ENCODE measurements at regions not wholly inside any gene's neighbourhood (a gene's known extent, or its start where the extent isn't known, plus 50 kb on each side); places are given as distances from the start of the nearest gene placed in this dataset.
A peak's percentile ranks its signal among the peaks of the same experiment; 100 is the strongest.

DNA sequence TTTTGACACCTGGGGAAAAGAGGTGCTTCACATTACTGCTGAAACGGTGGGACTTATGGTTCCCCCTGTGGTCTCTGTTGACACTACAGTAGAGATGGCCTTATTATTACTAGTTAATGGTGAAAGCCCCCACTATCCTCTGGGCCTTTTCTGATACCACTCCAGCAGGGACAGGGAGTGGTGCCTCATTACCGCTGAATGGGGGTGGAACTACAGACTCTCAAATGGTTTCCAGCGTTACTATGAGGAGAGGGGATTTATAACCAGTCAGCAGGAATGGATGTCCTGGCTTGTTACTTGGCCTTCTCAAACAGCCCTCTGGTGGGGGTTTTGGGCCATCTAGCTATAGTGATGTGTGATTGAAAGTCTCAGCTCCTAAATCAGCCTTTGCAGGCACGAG, 96.7 kb upstream of the DIAPH3 start:
- TF ChIP-seq, protein P1, sequence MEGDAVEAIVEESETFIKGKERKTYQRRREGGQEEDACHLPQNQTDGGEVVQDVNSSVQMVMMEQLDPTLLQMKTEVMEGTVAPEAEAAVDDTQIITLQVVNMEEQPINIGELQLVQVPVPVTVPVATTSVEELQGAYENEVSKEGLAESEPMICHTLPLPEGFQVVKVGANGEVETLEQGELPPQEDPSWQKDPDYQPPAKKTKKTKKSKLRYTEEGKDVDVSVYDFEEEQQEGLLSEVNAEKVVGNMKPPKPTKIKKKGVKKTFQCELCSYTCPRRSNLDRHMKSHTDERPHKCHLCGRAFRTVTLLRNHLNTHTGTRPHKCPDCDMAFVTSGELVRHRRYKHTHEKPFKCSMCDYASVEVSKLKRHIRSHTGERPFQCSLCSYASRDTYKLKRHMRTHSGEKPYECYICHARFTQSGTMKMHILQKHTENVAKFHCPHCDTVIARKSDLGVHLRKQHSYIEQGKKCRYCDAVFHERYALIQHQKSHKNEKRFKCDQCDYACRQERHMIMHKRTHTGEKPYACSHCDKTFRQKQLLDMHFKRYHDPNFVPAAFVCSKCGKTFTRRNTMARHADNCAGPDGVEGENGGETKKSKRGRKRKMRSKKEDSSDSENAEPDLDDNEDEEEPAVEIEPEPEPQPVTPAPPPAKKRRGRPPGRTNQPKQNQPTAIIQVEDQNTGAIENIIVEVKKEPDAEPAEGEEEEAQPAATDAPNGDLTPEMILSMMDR (IDR thresholded peaks at IDR 0.05; ENCODE audit: control extremely low read depth in 1 of 3, insufficient read depth in 1 of 3, low read depth in 1 of 3, low read length in 3 of 3): peak in 2 of 3 experiments; percentile 0 to 41; a peak in 1 of 4 replicates
- no peak for TF ChIP-seq TCF12 (IDR thresholded peaks at IDR 0.05; ENCODE audit: low read depth, low read length)
- no peak for TF ChIP-seq POU5F1 (IDR thresholded peaks at IDR 0.05; ENCODE audit: low read depth, low read length)
- no peak for TF ChIP-seq POLR2A (IDR thresholded peaks at IDR 0.05; ENCODE audit: control extremely low read depth in 1 of 2, low read depth in 2 of 2, low read length in 2 of 2)
- no peak for TF ChIP-seq EP300 (IDR thresholded peaks at IDR 0.05; ENCODE audit: borderline replicate concordance in 1 of 2, low read depth in 2 of 2, low read length in 2 of 2)
- TF ChIP-seq SIX5 (IDR thresholded peaks at IDR 0.05; ENCODE audit: low read depth, low read length): no peak
- no peak for TF ChIP-seq NRF1 (IDR thresholded peaks at IDR 0.05; ENCODE audit: low read depth, low read length)
- no peak for TF ChIP-seq ASH2L (IDR thresholded peaks at IDR 0.05; ENCODE audit: low read length)
